Muscle of leg (tissue), 3 donors: ENCODE measurements at regions not wholly inside any gene's neighbourhood (a gene's known extent, or its start where the extent isn't known, plus 50 kb on each side); places are given as distances from the start of the nearest gene placed in this dataset.
A peak's percentile ranks its signal among the peaks of the same experiment; 100 is the strongest.

Source experiments
- DNase-seq: peaks from one replicate; pipeline ENCODE4 v3.0.0; 2013
- H3K27ac ChIP-seq: one replicate; pipeline ENCODE4 v1.5.1; 2013; ENCODE audit warnings: mild to moderate bottlenecking, low read length, control low read depth
- H3K27me3 ChIP-seq: one replicate; pipeline ENCODE4 v1.6.1; 2013; ENCODE audit warnings: low read length; ENCODE audit not compliant: control insufficient read depth, insufficient read depth
- H3K36me3 ChIP-seq: one replicate; pipeline ENCODE4 v1.6.1; 2013; ENCODE audit warnings: low read length; ENCODE audit not compliant: control insufficient read depth, insufficient read depth
- H3K4me1 ChIP-seq: one replicate; pipeline ENCODE4 v1.6.1; 2013; ENCODE audit warnings: low read length; ENCODE audit not compliant: control insufficient read depth, insufficient read depth
- H3K4me3 ChIP-seq: one replicate; pipeline ENCODE4 v1.5.1; 2013; ENCODE audit warnings: low read length, control low read depth
- H3K9me3 ChIP-seq: replicated peaks from 2 replicates; pipeline ENCODE4 v1.6.1; 2013; ENCODE audit warnings: low read depth, low read length; ENCODE audit not compliant: control insufficient read depth
- WGBS: methylation state at CpG from one replicate; pipeline ENCODE4 v1.1.5; 2013; ENCODE audit warnings: missing lambda C conversion rate; ENCODE audit not compliant: insufficient coverage; 5-methylcytosine and 5-hydroxymethylcytosine counted together

DNA sequence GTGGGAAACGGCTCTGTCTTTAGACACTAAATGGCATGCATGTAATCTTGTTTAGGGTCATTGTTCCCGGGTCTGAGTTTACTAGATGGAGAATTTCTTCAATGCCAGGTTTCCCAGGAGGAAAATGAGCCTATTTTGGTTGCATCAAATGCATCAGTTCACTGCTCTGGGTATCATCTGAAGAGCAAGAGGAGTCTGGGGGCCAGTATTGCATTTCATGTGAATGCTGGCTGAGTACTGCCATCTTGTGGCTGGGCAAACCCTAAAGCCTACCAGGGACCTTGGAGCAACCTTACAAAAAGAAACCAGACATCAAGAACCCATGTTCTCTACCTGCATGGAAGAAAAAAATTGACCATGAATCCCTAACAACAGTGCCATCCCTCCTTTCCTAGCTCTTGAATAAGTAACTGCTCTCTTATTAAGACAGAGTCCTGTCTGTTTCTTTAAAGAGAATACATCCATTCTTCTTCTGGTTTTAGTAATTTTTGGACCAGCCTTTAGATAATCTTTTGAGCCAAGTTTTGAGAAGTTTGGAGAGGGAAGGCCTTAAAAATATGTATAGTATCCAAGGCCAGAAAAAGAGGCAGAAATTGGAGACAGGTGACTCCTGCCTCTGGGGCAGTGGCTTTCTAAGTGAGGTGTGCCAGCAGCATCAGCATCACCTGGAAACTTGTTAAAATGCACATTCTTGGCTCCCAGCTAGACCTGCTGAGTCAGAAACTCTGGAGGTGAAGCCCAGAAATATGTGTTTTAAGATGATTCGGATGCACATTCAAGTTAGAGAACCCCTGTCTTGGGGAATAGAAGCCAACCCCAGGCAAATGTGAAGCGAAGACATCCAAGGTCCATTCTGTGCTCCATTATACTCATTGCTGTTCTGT is 261.0 kb upstream of the CXCR4 start:
- H3K9me3 ChIP-seq: no peaks in the 10 kb centered on the region
- 25% methylated on average over 2 of the region's 4 CpGs for WGBS
- H3K4me1 ChIP-seq: peaks cover 29% of the 10 kb centered on the region
- H3K36me3 ChIP-seq: no peaks in the 10 kb centered on the region
- no peak overlapping the region for H3K27ac ChIP-seq
- peak; percentile 62 for DNase-seq
- no peaks in the 10 kb centered on the region for H3K27me3 ChIP-seq
- no peak overlapping the region for H3K4me3 ChIP-seq

DNA sequence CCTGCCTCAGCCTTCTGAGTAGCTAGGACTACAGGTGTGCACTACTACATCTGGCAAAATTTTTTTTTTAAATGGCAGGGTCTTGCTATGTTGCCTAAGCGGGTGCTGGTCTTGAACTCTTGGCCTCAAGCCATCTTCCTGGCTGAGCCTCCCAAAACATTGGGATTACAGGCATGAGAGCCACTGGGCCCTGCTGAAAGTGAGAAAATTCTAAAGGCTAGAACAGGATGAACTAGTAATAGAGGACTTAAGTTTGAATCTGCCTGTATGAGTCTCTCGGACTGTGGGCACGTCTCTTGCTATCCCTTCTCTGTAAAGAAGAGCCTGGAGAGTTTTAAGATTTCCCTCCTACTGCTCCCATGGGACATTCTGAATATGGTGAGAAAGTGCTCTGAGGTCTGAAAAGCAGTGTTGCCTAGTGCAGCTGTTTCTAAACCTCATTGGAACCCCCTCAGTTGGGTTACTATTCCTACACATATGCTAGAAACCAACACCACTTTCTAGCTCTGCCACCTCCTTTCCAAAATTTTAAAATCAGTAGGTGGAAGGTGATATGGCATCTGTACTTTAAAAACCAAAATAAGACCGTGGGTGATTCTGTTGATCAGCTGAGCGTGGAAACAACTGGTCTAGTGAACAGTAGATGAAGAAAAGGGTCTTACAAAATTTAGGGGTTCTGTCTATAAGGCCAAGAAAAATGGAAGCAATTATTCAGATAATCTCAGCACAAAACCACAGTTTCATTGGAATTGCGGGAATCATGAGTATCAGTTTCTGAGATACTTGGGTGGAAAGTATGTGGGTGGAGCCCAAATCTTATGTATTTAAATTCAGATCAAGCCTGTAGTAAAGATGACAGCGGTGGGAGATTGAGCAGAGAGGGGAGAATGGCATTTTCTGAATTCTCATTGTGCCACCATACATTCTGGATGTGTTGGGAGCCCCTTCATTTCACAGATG is 259.8 kb upstream of the CXCR4 start:
- 73% methylated on average over 1 of the region's 7 CpGs for WGBS
- H3K4me3 ChIP-seq: no peak overlapping the region
- H3K9me3 ChIP-seq: no peaks in the 10 kb centered on the region
- peaks cover 29% of the 10 kb centered on the region for H3K4me1 ChIP-seq
- H3K36me3 ChIP-seq: no peaks in the 10 kb centered on the region
- no peak overlapping the region for H3K27ac ChIP-seq
- no peaks in the 10 kb centered on the region for H3K27me3 ChIP-seq
- DNase-seq: no peak

DNA sequence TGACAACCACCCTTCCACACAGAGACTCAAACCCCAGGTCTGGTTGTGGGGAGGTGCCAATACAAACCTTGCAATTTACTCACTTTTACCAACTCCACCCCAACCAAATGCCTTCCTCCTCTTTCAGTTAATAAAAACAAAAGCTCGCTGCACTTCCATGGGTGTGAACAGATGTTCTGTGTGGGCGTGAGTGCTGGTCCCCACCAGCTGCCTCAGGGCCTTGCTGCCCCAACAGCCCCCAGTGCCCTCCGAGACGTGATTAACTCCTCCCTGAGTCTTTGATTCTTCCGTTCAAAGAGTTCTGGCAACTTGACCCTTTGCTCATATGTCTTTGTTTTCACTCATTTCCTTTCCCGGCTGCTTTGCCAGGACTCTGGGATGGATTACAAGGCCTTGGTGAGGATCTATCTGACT is 258.9 kb upstream of the CXCR4 start:
- H3K27me3 ChIP-seq: no peaks in the 10 kb centered on the region
- no peaks in the 10 kb centered on the region for H3K36me3 ChIP-seq
- H3K4me3 ChIP-seq: no peak overlapping the region
- peak; percentile 73 for DNase-seq
- no CpG with 5 or more reads among the region's 6 CpGs for WGBS
- no peaks in the 10 kb centered on the region for H3K9me3 ChIP-seq
- H3K27ac ChIP-seq: no peak overlapping the region
- H3K4me1 ChIP-seq: peaks cover 24% of the 10 kb centered on the region

DNA sequence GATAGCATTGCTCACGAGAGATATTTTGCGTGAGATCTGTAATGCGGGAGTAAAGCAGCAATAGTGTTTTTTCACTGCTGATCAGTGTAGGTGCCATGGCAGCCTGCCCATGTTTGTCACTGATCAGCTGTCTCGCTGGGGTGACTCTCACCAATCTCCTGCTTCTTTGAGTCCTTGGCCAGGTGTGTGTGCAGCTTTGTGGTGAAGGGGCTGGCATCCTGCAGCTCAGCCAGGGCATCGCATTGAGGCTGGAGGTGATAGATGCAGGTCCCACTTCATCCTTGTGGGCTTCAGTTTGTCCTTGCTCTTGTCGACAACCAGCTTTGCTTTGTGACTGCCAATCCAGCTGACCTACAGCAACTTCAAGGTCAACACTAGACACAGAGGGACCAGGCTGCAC is 258.3 kb upstream of the CXCR4 start:
- Histone ChIP-seq H3K4me3 (no peak overlapping the region), H3K27ac (no peak overlapping the region), H3K36me3 (no peaks in the 10 kb centered on the region), H3K27me3 (no peaks in the 10 kb centered on the region), H3K4me1 (peaks cover 24% of the 10 kb centered on the region), H3K9me3 (no peaks in the 10 kb centered on the region)
- no peak for DNase-seq
- 46% methylated on average over 3 of the region's 6 CpGs for WGBS

DNA sequence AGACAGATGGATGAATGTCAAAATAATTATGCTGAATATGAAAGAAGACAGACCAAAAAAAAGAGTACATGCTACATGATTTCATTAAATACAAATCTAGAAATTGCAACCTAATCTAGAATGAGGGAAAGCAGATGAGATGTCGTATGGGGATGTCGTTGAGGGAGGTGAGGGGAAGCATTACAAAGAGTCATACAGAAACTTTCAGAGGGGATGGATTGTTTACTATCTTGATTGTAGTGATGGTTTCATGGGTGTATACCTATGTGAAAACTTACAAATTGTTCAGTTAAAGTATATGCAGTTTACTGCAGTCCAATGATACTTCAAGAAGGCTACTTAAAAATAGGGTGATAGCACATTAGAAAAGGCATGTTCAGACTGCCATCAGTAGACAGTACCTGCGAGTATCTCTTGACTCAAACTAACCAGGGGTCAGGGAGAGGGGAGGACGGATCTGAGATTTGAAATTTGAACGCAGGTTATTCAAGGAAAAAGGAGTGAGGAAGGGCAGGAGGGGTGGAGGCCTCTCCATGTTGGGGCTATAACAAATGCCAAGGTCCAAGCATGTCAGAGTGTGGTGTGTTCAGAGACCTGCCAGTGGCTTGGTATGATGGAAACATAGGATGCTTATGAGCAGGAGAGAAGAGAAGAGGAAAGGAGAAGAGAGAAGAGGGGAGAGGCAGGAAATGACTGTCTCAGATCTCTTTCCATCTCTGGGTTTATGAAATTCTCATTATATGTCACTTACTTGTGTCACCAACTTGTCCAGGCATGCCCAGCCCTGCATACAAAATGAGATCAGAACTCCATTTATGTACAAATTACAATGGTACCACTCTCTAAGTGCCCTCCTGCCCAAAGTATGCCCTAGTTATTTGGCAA is 257.3 kb upstream of the CXCR4 start:
- no peak for DNase-seq
- Histone ChIP-seq H3K4me3 (no peak overlapping the region), H3K4me1 (peaks cover 24% of the 10 kb centered on the region), H3K9me3 (no peaks in the 10 kb centered on the region), H3K27ac (no peak overlapping the region), H3K36me3 (no peaks in the 10 kb centered on the region), H3K27me3 (no peaks in the 10 kb centered on the region)
- 100% methylated on average over 3 of the region's 5 CpGs for WGBS

DNA sequence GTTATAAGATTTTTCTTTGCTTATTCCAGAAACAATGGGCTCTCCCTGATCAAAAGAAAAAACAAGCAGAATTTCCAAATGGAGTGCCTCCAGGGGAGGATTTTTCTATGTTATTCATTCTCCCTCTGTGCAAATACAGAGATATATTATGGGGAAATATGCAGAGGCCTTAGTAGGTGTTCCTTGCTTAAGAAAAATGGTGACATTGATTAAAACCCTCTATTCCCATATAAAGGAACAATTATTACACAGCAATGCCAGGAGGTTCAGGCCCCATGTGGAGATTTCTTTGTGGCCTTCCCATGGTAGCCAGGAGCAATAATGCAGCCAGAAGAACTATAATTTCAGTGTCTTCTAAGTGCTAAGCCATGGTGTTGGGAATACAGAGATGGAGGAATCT is 255.9 kb upstream of the CXCR4 start:
- H3K9me3 ChIP-seq: no peaks in the 10 kb centered on the region
- H3K4me3 ChIP-seq: no peak overlapping the region
- no peak overlapping the region for H3K27ac ChIP-seq
- DNase-seq: no peak
- H3K27me3 ChIP-seq: no peaks in the 10 kb centered on the region
- H3K36me3 ChIP-seq: no peaks in the 10 kb centered on the region
- peaks cover 24% of the 10 kb centered on the region for H3K4me1 ChIP-seq

DNA sequence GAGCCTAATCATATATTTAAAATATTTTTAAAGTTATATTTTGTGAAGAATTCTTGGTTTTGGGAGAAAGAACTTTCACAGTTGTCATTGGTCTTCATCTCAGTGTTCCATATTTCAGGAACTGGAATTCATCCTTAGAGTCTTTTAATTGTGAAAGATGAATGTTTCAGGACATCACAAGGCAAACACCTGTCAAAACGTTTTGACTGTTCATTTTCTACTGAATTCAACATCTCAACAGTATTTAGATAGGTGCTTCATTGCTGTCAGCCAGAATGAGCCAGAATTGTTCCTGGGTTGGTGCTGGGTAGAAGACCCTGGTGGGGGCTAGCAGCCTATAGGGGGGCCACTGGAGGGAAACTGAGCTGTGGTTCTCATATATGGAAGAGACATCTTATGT is 255.1 kb upstream of the CXCR4 start:
- H3K27ac ChIP-seq: no peak overlapping the region
- H3K36me3 ChIP-seq: no peaks in the 10 kb centered on the region
- no peaks in the 10 kb centered on the region for H3K27me3 ChIP-seq
- H3K4me1 ChIP-seq: peaks cover 18% of the 10 kb centered on the region
- no peaks in the 10 kb centered on the region for H3K9me3 ChIP-seq
- H3K4me3 ChIP-seq: no peak overlapping the region
- DNase-seq: no peak
- whole genome bisulfite sequencing: no CpG with 5 or more reads among the region's 1 CpG

DNA sequence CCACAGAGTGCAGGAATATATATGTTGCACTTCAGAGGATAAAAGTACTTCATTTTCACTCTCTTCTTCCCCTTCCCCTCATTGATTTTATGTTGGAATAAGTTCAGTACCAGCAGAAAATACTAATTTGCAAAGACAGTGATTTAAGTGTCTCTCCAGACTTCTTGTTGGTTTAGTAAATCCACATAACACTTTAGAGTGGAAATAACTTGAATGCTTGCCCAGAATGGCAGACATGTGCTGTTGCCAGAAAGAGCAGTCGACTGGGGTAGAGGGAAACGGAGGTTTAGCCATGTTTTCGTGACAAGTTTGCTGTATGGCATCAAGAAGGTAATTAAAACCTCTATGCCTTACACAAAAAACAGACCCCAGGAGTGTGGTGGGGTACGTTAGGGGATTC is 246.0 kb upstream of the CXCR4 start:
- Histone ChIP-seq H3K9me3 (peaks cover 3% of the 10 kb centered on the region), H3K27ac (no peak overlapping the region), H3K4me3 (no peak overlapping the region), H3K27me3 (peaks cover 2% of the 10 kb centered on the region), H3K4me1 (no peaks in the 10 kb centered on the region), H3K36me3 (no peaks in the 10 kb centered on the region)
- peak; percentile 49 for DNase-seq
- WGBS: no CpG with 5 or more reads among the region's 4 CpGs

DNA sequence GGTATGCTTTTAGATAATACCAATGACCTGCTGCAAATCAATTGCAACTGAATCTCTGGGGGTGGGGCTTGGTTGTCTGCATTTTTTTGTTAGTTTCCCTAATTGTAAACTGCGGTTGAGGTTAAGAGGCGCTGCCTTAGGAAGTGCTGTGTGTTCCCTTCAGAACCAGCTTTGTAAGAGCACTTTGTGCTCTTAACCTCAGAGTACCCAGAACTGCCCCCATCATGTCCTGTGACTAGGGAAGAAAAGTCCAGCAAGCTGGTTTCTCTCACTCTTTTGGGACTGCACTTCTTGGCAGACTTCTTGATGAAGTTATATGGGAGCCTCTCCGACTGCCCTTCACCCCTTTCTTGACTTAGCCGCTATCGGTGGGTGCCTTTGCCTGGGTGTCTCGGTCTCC is 245.5 kb upstream of the CXCR4 start:
- H3K9me3 ChIP-seq: peaks cover 3% of the 10 kb centered on the region
- H3K27ac ChIP-seq: no peak overlapping the region
- 100% methylated on average over 2 of the region's 6 CpGs for WGBS
- peaks cover 2% of the 10 kb centered on the region for H3K27me3 ChIP-seq
- no peak for DNase-seq
- H3K4me1 ChIP-seq: no peaks in the 10 kb centered on the region
- no peak overlapping the region for H3K4me3 ChIP-seq
- no peaks in the 10 kb centered on the region for H3K36me3 ChIP-seq
